ENCODE measurements at regions not wholly inside any gene's neighbourhood (a gene's known extent, or its start where the extent isn't known, plus 50 kb on each side); places are given as distances from the start of the nearest gene placed in this dataset.

- no peak for TF ChIP-seq RAD21 (IDR thresholded peaks at IDR 0.05; ENCODE audit: low read depth)
- TF ChIP-seq YY1 (IDR thresholded peaks at IDR 0.05; ENCODE audit: low read depth), result no peak
- TF ChIP-seq EP300 (IDR thresholded peaks at IDR 0.05; ENCODE audit: borderline replicate concordance), result no peak
- no peak for TF ChIP-seq TAF1 (IDR thresholded peaks at IDR 0.05; ENCODE audit: low read depth)
These were observed 74.8 kb downstream of the CBLL2 start for GRCh38 chrX:22347491-22347890.
